GM19372 (cell line): ENCODE measurements at regions not wholly inside any gene's neighbourhood (a gene's known extent, or its start where the extent isn't known, plus 50 kb on each side); places are given as distances from the start of the nearest gene placed in this dataset.
"Not testable (repeated sequence)": the region's sequence is repeated elsewhere in the genome, so short reads cannot be mapped to it uniquely, and the experiment has no call there.

ENCODE experiments used
- ATAC-seq: cut with Tn5 transposase; IDR thresholded peaks from one replicate; pipeline ENCODE4 v1.9.1; 2021; ENCODE audit warnings: mild to moderate bottlenecking, low read depth, moderate library complexity; ENCODE audit not compliant: unreplicated experiment

DNA sequence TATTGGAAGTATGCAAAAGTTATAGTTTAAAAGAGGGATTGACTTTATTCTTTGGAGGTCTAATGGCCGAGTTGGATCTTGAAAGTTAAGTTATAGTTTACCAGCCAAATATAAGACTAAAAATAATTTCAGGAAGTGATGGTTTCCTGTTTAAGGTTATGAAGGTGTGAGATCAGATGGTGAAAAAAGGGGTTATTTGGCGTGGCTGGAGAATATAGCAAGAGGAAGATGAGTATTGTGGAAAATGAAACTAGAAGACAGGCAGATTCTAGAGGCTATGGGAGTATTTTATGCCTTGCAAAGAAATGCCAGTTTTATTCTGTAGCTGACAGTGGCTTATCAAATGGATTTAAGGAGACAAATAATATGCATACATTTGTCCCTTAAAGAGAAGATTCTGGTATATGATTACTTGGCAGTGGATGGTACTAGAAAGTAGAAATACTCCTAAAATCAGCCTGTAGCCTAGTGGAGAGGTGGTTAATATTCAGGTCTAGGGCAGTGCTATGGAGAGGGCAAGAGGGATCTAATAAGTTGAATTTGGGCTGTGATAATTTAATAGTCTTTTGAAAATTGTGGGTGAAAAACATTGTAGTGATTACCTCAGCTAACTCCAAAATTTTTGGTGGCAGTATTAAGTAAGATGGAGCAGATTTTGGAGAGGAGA, 1091.8 kb upstream of the ATXN7L3B start:
- ATAC-seq = peak; percentile 79

DNA sequence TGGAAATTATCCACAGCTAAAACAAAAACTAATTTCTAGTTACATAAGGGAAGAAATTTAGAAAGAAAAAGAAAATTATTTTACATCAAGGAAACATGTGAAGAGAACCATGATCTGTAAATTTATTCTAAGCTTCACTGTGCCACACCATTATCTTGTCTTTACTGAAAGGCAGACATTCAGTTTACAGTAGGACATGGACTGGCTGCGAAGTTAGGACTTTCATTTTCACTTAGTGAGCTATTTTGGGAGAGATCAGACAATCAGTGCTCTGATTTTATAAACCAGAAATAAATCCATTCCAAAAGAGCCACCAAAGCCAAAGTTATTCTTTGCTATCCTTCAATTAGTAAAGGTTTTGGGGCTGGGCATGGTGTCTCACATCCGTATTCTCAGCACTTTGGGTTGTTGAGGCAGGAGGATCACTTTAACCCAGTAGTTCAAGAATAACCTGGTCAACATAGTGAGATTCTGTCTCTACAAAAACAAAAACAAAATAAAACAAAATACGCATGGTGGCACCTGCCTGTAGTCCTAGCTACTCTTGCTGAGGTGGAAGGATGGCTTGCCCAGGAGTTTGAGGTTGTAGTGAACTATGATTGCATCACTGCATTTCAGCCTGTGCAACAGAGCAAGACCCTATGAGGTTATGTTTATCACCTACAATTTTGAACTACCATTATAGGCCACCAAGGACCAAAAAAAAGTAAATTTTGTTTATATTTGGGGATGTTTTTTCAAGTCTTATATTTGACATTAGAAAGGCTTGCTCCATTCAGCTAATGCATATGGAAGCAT, 1084.8 kb upstream of the ATXN7L3B start:
- peak; percentile 72 for ATAC-seq

DNA sequence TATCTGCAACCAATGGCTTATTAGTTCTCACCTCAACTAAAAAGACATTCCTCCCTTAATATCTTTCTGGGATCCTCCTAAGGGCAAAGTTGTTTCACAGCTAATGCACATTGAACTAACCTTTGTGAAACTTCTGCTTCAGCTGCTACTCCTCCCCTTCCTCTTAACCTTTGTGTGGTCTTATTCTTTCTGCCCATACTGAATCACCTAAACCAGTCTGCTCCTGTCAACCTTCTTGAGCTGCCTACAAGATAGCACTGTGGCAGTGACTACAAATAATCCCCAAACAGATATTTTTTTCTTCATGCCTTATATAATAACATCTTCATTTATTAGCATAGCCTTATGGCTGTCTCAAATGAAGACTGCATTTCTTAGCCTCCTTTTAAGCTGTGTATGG, 1077.4 kb upstream of the ATXN7L3B start:
- ATAC-seq = no peak

DNA sequence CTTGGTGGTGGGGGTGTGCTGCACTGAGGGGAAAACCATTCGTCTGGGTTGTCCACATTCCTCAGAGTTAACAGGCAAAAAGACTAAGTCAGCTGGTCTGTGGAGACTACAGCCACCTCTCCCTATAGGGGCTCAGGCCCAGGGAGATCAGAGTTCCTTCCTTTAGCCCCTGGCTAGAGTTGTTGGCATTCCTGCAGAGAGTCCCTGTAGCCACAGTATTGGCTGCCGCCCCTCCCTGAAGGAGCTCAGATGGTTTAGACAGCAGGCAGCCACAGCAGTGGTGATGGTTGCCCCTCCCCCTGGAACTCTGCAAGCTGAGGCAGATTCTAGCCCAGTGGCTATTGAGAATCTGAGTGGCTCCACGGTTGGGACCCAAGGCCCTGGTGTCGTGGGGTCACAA, 1072.5 kb upstream of the ATXN7L3B start:
- no peak for ATAC-seq

DNA sequence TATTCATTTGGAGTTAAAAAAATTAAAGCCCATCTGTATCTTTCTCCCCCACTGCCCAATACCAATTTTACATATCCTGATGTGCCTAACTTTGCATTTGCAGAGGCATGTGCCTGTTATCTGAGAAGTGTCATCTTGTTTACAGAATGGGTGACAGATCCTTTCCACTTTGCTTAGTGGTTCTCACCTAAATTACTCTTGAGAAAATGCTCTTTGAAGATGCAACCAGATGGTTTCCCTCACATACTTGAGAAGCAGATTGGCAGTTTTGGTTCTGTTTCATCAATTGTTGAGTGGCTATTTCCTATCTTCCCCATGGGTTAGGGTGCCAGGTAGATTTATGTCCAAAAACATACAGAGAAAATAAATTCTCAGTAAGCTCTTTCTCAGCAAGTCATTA, 1051.4 kb upstream of the ATXN7L3B start:
- ATAC-seq = no peak

DNA sequence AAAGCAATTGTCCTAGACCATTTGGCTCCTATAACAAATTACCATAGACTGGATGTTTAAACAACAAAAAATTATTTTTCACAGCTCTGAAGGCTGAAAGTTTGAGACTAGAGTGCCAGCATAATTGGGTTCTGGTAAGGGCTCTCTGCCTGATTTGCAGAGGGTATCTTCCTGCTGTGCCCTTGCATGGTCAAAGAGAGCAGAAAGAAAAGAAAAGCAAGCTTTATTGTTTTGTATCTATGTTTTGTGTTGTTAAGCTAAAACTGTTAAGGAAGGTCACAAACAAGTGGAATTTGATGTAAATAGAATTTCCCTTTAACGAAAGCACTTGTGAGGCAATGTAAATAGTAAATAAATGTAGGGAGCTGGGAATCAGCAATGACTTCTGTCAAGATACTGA, 1031.0 kb upstream of the ATXN7L3B start:
- ATAC-seq = no peak

DNA sequence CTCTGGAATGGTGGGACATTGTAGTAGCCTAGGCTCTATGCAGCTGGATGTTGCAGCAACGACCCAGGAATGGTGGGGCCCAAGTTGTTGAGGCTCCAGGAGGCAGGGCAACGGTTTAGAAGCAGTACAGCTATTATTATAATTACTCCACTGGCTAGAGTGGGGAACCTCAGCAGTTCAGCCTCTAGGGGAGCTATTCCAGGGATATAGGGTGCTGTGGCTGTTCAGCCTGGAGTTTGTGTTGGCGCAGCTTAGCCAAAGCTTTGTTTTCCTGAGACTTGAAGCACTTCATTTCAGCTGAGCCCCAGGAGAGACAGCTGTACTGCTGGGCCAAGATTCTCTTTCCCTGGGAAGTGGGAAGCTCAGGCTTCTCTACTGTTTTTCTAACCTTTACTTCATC, 1023.0 kb upstream of the ATXN7L3B start:
- ATAC-seq = no peak

DNA sequence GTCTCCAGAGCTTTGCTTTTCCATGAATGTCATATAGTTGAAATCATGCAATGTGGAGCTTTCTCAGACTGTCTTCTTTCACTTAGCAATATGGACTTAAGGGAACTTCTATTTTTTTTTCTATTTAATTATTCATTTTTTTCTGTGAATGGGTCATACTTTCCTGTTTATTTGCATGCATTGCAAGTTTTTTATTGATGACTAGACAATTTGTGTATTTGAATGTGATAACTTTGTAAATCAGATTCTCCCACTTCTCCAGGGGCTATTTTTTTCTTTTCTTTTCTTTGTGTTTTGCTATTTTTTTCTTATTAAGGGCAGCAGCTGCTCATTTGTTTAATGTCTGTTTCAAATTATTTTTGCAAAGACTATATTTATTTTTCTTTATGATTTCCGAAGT, 1019.8 kb upstream of the ATXN7L3B start:
- no peak for ATAC-seq

DNA sequence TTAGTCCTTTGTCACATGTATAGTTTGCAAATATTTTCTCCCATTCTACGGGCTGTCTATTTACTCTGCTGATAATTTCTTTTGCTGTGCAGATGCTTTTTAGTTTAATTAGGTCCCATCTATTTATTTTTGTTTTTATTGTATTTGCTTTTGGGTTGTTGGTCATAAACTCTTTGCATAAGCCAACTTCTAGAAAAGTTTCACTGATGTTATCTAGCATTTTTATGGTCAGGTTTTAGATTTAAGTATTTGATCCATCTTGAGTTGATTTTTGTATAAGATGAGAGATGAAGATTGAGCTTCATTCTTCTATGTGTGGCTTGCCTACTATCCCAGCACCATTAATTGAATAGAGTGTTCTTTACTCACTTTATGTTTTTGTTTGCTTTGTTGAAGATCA, 1008.4 kb upstream of the ATXN7L3B start:
- ATAC-seq = no peak

DNA sequence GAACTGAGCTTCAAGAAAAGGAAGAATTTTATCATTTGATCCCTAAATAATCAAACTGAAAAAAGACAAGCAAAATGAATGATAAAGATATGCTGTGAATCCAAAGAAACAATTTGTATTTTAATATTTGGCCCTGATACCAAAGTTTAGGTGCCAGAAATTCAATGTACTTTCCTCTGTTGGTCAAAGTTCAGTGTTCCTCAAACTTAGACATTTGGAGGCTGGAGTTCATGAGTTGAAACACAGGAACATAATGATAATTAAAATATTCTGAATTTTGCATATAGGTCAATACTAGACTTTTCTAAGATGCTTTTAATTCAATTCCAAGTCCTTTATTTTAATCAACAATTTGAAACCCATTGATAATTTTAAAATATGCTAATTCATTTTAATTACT, 1007.7 kb upstream of the ATXN7L3B start:
- no peak for ATAC-seq

DNA sequence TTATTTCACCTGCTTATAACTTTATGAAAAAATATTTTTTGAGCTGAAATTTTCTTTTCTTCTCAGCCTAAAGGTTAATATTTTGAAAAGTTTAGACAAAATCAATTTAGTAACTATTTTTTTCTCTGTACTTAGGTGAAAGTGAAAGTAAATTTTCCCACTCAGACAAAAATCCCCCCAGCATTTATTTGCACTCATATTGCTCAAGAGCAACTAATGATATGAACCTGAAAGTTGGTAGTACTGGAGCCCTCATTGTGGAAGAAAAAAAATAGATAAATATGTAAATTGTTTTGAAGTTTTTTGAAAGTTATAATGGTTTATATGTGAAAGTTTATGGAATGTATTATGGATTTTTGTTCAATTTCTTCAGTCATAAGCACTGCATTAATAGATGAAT, 1005.9 kb upstream of the ATXN7L3B start:
- no peak for ATAC-seq

DNA sequence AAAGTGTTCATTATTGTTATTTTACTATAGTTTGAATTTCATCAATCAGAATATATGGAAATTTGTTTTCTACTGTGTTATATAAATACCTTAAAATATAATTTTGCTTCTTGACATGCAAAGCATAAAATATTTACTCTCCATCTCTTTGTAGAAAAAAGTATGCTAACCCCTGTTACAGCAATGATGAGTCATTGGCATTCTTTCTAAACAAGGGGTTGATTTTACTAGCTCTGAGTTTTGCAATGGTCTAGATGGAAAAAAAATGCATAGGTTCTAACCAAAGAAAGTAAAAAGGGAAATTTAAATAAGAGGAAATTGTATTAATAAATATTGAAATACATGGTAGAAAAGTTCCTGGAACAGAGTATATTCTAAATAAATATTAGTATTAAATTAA, 990.2 kb upstream of the ATXN7L3B start:
- ATAC-seq = no peak

DNA sequence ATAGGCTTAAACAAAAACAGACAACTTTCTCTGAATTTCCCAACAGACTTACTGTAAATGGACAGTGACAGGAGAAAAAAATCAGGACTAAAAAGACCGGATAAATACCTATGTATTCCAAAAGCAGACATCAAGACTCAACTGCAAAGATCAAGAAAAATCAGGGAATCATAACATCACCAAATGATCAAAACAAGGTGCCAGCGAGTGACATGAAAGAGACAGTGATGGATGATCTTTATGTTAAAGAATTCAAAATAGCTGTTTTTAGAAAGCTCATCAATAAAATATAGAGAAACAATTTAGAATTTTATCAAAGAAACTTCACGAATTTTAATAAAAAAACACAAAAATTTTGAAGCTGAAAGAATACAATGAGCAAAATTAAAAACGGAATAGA, 952.5 kb upstream of the ATXN7L3B start:
- no peak for ATAC-seq

DNA sequence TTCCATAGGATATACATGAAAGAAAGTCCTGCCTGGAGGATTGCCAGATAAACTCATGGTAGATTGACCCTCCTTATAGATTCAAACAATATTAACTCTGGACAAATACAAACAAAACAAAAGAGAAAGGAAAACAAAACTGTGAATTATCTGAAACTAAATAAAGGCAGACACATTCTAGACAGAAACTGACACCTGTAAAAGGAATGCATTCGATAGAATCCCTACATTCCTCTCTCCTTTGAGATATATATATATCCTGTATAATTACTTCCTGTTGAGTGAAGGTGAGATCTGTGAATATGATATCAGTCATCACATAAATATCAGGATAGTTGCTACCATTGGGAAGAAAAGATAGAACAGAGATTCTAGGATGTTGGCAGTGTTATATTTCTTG, 948.4 kb upstream of the ATXN7L3B start:
- no peak for ATAC-seq

DNA sequence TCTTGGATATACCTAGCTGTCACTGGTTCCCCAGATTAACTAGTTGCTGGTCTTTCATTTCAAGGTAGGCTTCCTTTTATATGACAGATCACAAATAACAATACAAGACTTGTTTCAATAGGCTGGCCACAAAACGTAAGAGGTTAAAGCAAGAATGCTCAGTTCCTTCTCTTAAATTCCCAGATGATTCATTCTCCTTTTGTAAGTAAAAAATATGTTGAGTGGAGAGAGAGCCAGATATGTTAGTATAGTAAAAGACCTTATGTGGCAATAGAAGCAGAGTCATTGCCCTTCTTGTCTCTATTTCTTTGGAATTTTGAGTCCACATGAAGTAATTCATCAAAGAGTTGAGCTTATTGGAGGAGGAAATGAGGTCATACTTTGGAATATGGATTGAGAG, 939.0 kb upstream of the ATXN7L3B start:
- ATAC-seq = no peak

DNA sequence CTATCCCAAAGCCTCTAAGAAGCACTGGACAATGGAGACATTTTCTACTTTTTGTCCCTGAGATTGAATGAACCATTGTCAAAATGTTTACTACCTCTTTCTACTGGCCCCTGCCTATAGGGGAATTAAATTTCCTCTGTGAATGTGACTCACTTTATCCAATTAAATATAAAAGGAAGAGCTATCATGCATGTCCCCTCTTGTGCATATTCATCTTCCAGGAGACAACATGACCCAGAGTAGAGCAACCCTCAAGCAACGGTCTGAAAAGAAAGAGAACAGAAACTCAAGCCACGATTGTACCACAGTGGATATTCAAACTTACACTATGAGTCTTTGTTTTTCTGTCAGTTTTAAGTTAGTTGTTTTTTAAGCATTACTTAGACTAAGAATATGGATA, 938.4 kb upstream of the ATXN7L3B start:
- no peak for ATAC-seq

DNA sequence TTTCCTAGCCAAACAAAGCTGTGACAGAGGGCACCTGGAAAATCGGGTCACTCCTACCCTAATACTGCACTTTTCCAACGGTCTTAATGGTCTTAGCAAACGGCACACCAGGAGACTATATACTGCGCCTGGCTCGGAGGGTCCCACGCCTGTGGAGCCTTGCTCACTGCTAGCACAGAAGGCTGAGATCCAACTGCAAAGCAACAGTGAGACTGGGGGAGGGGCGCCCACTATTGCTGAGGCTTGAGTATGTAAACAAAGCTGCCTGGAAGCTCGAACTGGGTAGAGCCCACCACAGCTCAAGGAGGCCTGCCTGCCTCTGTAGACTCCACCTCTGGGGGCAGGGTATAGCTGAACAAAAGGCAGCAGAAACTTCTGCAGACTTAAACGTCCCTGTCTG, 931.7 kb upstream of the ATXN7L3B start:
- ATAC-seq = not testable (repeated sequence)

DNA sequence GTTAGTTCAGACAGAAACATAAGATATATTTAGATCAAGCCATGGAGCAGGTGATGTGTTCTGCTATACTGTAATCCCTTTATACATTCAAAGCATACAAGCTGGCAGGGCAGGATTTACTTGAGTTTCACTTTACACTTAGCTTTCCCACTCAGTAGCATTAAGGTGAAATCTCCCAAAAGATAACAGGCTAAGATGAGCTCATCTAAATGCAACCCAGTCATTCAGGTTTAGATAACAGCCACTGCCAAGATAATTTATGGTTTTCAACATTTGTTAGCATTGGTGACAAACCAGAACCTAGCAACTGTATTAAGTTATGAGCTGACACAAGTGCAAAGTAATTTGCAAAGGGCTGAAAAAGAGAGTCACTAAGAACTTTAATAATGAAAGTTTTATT, 925.1 kb upstream of the ATXN7L3B start:
- ATAC-seq = no peak

DNA sequence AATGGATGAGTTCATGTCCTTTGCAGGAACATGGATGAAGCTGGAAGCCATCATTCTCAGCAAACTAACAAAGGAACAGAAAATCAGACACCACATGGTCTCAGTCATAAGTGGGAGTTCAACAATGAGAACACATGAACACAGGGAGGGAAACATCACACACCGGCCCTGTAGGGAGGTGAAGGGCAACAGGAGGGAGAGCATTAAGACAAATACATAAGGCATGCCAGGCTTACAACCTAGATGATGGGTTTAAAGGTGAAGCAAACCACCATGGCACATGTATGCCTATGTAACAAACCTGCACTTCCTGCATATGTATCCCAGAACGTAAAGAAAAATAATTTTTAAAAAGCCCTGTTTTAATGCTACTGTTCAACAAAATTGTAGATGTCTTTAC, 914.2 kb upstream of the ATXN7L3B start:
- no peak for ATAC-seq

DNA sequence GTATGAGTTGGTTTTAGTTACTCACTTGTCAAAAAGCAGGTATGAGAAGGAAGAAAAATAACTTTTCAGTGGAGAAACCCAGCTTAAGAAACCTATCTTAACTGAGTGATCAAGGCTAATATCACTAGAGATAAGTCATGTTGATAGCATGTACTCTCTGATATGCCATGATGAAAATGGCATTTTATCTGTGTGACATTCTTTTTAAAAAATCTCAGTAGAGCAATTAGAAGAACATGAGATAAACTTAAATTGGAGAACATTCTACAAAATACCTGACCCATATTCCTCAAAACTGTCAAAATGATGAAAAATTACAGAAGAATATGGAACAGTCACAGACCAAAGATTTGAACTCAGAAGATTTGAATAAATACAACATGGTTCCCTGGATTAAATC, 912.4 kb upstream of the ATXN7L3B start:
- no peak for ATAC-seq

DNA sequence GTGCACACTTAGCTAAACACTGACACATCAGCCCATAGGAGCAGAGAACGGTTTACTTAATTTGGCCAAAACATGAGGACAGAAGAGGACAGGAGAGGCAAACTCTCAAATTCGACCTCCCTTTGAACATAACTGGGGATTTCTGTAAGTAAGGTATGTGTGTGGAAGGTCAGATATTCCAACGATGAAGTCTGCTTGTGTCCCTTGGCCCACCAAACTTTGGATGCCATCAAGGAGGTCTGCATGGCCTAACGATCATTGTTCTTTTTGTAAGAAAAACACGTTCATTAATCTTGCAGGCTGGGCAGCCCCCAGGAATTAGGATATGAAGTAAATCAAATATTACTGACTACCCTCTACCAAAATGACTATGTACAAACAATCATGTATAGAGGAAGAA, 908.5 kb upstream of the ATXN7L3B start:
- no peak for ATAC-seq
